ENCODE measurements at regions not wholly inside any gene's neighbourhood (a gene's known extent, or its start where the extent isn't known, plus 50 kb on each side); places are given as distances from the start of the nearest gene placed in this dataset.

DNA sequence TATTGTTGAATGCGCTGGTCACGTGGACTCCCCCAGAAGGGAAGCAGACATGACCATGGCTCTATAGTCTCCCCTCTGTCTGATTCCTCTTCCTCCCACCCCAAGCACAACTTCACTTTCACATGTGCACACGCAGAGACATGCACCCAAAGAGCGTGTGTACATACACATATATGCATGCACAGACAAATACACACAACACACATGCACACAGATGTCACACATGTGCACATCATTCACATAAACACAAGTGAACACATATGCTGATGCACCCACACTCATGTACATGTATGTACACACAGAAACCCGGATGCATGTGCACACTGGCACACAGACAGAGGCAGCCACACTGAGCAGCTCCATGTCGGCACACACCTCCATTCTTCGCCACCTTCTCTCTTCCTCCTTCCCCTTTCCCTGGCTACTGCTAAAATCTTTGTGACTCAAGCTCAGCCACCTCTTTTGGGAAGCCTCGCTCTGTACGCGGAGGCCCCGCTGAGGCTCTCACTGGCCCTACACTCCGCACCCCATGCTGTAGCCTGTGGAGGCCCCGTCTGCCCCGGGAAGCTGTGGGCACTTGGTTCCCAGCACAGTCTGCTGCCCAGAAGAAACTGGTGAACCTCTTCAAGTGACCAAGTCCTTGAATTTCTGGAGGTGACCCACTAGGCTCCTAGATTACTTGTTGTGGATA, 101.6 kb upstream of the TEX51 start:
- DNase-seq, result no peak

DNA sequence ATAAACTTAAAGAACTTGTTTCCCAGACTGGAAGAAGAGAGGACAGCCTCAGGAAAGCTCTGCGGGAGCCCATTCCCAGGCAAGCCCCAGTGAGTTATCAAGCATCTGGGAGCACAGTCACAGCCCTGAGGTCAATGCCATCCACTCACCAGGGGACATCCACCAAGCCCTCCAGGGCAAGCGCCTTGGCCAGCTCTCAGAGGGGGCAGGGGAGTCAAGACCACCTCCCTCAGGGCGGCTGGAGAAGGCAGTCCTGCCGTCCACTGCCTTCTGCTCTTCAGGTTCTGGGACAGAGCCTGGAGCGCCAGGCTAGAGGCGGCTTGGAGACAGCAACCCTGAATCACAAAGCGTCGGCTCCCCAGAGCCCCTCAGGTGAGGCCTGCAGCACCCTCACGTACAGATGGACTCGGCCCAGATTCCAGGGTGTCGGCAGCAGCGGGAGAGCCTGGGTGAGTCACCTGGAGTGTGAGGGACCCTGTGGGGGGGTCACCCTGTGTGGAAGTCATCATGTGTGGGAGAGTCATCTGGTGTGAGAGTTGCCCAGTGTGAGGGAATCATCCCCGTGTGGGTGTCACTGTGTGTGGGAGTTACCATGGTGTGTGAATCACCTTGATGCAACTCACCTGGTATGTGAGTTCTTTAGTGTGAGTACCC, 100.9 kb upstream of the TEX51 start:
- no peak for DNase-seq

DNA sequence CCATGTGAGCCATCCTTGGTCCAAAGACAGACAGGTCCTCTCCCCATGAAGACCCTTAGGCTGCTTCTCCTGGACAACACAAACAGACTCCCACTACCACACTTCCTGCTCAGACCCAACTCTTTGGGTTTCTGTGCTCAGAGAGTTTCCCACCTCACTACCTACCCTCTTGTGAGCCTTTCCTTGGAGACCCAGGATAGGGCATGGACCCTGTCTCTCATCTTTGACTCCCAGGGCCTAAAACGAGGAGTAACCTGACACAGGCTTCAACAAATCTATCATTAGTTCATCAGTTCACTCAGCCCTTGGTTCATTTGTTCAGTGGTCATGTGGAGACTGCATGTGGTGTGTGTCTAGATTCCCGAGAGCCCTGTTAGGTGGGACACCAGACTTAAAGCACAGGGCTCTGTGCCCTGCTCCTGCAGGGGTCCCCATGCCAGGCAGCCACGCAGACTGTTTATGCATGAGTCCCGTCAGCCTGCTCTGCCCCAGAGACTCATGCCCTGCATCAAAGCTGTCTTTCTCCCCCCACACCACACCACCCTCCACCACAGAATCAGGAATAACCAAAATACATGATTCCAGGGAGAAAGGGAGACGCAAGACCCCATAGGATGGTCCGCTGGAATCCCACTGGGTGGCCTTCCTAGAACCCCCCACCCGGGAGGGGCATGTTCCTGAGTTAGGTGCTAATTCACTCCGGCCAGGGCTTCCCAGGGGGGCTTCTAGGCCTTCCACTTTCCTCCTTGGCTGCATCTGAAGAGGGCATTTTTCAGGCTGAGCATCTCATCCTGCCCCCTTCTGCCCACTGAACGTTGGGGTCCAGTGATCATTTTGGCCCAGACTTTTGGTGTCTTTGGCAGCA, 100.2 kb upstream of the TEX51 start:
- DNase-seq, result no peak

DNA sequence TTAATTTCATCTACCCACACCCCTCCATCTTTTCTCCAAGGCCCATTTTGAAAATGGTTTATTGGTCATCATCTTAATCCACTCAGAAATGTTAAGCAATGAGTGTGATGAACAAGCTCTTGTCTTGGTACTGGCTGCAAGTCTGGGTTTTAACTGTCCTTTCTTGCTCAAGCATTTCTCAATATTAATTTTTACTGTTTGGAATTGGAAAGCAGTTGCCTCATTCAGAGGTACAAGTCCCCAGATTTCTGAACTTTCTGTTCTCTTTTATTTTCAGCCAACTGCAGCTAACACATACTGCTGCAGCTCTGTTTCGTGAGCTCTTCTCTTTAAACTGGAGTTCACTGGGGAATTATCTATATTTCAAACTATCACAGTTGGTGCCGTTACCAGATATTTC, 99.4 kb upstream of the TEX51 start:
- DNase-seq, result no peak

DNA sequence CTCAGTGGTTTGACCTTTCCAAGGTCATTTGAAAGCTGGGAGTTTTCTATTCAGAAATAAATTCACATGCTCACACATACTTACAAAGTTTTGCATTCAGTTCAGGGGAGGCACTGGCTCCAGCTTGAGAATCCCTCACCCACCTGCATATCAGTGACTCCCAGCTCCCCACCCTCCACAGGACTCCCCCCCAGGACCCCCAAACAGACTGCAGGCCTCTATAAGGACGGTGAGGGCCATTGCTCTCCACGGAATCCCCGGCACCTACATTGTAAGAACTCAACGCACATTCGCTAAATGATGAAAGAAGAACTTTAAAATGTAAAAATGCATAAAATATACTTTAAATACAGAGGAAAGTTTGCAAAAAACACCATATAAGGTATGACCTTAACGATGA, 97.2 kb upstream of the TEX51 start:
- no peak for DNase-seq

DNA sequence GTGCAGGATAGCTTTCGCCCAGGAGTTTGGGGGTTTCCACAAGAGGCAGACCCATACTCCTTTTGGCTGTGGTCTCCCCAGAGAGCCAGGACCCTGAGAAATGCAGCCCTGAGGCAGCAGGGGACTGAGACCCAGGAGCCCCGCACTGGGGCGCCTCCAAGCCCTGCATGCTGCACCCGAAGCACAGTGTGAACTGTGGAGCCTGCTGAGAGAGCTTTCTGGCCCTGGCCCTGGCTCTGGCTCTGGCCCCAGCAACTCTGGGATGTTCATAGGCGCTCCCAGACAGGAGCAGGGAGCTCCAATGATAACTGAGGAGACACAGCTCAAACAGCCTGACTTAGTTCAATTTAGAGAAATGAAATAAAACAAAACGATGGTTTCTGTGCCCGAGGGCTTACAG, 96.4 kb upstream of the TEX51 start:
- no peak for DNase-seq

DNA sequence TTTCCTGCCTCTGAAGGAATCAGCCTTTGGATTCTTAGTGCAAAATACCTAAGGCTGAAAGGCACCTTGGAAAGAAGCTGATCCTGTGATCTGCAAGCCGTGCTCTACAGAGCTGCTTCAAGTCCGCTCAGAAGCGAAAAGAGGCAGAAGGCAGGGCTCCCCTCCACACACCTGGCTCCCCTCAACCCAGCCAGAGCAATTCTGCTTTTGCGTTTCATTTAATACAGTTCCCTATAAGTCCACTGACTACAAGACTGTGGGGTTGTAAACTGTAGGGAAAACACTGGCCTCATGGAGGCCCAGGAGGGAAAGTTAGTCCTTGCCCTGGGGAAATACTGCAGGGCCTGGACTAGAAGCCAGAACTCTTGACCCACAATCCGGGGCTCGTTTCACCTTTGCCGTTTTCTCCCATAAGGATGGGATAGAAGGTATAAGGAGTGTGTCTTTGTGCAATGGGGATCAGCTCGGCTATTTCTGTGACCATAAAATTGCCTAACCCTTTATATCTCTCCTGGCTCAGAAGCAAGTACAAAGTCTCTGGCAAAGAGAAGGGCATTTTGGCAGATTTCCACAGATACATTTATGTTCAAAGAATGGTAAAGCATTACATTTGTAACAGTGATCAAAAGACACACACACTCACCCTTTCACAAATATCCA, 95.8 kb upstream of the TEX51 start:
- DNase-seq, result no peak

DNA sequence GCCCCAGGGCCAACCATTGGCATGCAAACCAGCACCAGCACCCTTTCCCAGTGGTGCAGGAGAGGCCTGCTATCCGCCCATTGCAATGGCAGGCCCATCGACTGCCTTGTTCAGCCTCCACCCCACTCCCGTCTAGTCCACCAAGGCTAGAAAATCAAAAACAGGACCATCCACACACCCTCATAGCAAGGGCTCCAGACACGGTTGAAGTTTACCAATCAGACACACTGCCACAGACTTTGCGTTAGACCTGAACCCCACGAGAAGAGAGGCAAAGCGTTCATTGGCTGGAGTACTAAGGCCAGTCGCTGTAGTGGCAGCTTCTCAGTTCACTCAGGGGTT, 95.3 kb upstream of the TEX51 start:
- no peak for DNase-seq

DNA sequence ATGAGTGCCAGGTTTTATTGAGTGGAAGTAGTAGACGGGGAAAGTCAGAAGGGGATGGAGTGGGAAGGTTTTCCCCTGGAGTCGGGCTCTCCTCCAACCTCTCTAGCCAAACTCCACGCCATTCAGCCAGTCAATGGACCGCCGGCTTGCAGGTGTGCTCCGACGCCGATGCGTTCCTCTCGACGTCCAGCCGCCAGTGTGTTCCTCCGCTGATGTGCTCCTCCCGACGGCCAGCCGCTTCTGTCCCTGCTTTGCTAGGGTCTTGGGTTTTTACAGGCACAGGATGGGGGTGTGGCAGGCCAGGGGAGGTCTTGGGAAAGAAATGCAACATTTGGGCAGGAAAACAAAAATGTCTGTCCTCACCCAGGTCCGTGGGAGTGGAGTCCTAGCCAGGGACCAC, 94.3 kb upstream of the TEX51 start:
- DNase-seq, result no peak

DNA sequence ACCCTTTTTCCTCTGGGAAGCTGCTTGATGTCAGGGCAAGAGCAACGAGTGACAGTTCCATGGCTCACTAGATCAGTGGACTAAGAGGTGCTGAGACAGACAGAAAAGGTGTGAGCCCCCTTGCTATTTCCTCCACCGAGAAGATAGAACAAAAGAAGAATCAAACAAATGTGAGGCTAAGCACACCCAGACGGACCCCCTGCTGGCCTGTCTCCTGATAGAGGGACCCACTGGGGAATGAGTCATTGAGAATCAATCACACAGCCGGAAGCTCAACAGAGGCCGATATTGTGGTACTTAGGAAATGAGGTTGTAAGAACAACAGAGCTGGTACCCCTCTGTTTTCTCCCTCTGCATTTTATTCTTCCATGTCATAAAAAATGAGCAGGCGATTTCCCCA, 89.8 kb upstream of the TEX51 start:
- DNase-seq, result no peak

DNA sequence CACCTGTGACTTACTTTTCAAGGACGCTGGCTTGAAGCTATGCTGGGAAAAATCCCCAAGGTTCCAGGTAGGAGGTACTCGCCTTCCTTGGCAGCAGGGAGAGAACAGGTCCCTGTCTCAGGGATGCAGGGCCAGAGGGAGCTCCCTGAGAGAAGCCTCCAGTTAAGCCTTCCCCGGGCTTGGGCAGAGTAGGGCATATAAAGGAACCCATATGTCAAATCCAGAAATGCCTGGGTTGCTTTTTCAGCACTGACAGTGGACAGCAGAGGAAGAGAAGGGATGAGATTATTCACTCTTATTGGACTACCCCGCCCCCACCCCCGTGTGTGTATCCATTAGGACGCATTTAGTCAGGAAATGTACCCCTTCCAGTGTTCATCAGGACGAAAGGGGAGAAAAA, 89.3 kb upstream of the TEX51 start:
- no peak for DNase-seq

DNA sequence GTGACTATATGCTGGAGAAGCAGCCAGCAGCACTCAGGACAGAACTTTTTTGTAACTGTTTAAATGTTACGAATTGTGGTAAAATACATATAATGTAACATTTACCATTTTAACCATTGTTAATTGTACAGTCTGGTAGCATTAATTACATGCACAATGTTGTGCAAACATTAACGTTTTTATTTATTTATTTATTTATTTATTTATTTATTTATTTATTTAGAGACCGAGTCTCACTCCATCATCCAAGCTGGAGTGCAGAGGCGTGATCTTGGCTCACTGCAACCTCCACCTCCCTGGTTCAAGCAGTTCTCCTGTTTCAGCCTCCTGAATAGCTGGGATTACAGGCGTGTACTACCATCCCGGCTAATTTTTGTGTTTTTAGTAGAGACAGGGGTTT, 88.7 kb upstream of the TEX51 start:
- no peak for DNase-seq

DNA sequence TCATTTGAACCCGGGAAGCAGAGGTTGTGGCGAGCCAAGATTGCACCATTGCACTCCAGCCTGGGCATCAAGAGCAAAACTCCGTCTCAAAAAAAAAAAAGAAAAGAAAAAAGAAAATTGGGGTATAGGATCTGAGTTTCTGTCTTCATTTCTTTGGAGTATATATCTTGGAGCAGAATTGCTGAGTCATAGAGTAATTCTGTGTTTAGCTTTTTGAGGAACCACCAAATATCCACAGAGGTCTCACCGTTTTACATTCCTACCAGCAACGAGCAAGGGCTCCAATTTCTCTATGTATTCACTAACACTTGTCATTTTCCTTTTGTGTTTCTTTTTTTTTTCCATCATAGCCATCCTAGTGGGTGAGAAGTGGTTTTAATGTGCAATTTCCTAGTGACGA, 87.6 kb upstream of the TEX51 start:
- DNase-seq, result no peak

DNA sequence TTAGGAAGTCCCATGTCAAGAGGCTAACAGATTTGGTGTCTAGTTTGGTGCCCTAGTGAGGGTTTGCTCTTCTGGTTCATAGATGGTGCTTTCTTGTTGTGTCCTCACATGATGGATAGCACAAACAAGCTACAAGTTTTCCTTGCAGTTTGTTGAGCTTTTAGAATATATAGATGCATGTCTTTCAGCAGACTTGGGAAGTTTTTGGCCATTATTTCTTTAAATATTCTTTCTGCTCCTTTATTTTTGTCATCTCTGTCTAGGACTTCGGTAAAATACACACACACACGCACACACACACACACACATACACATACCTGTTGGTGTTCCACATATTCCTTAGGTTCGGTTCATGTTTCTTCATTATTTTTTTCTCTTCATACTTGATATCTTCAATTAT, 81.5 kb upstream of the TEX51 start:
- no peak for DNase-seq

DNA sequence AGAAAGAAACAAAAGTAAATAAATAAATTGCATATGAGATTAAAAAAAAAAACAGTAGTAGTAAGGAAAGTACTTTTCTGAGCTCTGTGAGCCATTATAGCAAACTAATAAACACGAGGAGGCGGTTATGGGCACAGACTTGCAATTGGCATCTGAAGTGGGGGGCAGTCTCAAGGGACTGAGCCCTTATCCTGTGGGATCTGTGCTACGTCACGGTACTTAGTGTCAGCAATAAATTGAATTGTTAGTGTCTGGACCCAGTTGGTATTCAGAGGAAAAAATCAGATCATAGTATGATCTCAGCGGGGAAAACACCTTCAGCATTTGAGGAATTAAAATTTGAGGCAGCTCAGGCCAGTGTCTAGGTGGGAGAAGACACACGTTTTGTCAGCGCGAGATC, 76.6 kb upstream of the TEX51 start:
- no peak for DNase-seq

DNA sequence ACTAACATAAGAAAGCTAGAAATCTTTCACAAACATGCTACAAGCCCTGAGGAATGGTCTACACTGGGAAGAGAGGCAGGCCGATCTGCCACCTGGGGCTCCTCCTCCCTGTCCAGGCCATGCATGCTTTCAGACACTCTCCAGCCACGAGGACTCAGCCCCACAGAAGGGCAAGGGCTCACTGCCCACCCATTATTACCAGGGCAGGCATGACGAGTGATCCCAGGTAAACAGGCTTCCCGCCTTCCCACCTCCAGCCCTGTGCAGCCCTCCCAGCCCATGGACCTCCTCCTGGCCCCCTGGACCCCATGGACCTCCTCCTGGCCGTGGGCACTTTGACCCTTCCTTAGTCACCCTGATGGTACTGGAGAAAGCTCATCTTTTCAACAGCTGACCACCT, 75.8 kb upstream of the TEX51 start:
- DNase-seq, result no peak

DNA sequence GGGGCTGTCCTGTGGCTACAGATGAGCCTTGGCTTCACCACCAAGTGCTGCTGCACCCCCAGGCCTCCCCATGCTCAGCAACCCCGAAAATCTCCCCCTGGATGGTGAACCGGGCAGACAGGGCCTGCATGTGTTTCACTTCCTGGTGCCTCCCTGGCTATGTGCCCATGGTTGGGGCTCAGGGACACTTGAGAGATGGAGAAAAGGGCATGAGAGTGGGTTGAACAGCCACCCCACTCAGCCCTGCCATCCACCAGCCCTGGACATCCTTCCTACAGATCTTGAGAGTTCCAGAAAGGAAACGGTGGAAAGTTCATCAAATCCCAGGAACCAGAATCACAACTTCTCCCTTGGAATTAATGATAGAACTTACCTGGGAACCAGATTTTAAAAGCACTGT, 74.7 kb upstream of the TEX51 start:
- no peak for DNase-seq

DNA sequence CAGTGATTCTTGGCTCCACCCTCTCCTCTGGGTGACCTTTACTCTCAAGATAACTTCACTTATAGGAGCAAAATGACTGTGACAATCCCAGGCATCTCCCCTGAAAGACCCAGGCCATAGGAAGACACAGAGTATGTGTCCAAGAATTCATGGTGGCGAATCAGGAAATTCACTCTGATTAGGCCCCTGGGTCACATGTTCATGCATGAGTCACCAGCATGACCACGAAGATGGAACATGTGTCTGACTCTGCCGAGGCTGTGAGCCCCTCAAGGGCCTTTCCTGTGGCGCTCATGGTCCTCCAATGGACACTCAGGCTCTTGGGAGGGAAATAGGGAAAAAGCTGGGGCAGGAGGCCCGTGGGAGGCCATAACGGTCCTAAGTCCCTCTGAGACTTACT, 74.0 kb upstream of the TEX51 start:
- no peak for DNase-seq

DNA sequence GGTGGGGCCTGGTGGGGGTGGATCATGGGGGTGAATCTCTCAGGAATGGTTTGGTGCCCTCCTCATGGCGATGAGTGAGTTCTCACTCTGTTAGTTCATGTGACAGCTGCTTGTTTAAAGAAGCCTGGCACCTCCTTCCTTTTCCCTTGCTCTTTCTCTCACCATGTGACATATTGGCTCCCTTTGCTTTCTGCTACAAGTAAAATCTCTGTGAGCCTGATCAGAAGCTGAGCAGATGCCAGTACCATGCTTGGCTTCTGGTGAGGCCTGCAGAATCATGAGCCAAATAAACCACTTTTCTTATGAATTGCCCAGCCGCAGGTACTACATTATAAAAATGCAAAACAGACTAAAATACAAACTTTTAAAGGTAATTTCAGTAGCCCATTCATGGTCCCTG, 73.4 kb upstream of the TEX51 start:
- peak; percentile 38 for DNase-seq

DNA sequence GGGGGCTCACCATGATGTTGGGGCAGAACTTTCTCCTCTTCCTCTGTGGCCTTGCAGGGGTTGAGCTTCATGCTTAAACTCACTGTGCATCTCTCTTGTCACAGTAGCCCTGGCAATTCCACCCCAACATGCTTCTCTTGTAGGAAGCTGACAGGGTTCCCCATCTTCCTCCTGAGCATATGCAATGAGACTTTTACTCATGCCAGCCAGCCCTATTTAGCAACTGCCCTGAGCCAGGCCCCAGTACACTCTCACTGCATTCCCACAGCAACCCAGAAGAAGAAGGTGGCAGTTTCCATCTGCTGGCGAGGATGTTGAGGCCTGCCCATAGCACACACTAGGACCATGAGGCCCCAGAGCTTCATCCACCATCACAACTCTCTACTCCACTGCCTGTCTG, 72.2 kb upstream of the TEX51 start:
- no peak for DNase-seq

DNA sequence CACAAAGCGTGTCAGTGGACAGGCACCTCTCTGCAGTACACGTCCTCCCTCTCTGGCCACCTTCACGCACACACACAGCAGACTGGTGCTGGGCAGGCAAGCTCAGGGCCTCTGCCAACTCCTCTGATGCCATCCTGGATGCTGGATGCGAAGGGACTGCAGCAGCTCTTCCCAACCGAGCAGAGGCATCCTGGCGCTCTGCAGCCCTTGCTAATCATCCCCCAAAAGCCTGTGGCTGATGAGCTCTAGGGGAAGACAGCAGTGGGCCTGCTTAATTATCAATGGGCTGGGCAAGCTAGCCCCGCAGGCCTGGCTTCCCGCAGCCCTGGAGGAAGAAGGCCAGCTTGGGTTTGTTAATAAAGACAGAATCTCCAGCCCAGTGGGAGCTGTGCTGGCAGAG, 71.3 kb upstream of the TEX51 start:
- no peak for DNase-seq

DNA sequence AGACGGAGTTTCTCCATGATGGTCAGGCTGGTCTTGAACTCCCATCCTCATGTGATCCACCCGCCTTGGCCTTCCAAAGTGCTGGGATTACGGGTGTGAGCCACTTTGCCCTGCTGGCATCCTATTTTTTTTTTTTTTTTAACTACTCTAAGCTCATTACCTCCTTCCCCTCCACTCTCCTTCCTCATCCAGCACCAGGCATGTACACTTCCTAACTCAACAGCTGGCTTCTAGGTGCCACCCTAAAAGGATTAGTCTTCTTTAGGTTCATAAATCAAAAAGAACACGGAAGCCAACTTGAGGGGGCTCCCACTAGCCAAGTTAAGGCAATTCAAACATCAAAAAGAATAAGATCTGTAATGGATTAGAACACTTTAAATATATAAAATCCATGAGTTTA, 70.6 kb upstream of the TEX51 start:
- no peak for DNase-seq

DNA sequence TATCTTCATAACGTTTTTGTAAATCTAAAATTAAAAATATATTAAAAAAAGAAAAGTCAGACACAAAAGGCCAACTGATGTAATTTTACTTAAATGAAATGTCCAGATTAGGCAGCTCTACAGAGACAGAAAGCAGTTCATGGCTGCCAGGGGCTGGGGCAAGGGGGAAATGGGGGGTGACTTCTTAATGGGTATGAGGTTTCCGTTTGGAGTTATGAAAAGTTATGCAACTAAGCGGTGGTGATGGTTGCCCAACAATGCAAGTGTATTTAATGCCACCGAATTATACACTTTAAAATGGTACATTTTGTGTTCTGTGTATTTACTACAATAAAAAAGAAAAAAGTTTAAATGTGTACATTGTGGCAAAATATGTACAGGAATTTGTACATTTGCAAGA, 70.2 kb upstream of the TEX51 start:
- no peak for DNase-seq
